ENCODE measurements at regions not wholly inside any gene's neighbourhood (a gene's known extent, or its start where the extent isn't known, plus 50 kb on each side); places are given as distances from the start of the nearest gene placed in this dataset.

DNA sequence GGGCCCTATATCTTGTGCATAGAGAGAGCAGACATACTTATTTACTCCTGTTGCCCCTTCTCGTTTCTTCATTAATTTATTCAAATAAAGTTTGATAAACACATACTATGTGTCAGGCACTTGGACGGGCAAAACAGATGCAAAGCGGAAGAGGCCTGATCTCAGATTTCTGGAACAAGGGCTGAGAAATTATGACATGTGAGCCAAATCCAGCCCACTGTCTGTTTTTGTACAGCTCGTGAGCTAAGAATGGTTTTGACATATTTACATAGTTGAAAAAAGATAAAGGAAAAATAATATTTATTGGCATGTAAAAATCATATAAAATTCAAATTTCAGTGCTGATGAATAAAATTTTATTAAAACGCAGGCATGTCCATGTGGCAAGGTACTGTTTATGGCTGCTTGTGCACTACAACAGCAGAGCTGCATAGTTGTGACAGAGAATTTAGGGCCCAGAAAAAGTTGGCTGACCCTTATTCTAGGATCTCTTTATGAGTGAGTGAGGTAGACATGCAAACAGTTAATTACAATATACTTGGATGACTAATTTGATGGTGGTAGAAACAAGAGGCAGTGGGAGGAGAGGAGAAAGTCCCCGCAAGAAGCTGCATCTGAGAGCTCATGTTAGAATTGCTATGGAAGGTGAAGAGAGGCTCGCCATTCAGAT lies 68.1 kb upstream of the ITPRID1 start:
- CTCF ChIA-PET = no interaction called here
- TF ChIP-seq, protein P1, sequence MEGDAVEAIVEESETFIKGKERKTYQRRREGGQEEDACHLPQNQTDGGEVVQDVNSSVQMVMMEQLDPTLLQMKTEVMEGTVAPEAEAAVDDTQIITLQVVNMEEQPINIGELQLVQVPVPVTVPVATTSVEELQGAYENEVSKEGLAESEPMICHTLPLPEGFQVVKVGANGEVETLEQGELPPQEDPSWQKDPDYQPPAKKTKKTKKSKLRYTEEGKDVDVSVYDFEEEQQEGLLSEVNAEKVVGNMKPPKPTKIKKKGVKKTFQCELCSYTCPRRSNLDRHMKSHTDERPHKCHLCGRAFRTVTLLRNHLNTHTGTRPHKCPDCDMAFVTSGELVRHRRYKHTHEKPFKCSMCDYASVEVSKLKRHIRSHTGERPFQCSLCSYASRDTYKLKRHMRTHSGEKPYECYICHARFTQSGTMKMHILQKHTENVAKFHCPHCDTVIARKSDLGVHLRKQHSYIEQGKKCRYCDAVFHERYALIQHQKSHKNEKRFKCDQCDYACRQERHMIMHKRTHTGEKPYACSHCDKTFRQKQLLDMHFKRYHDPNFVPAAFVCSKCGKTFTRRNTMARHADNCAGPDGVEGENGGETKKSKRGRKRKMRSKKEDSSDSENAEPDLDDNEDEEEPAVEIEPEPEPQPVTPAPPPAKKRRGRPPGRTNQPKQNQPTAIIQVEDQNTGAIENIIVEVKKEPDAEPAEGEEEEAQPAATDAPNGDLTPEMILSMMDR (IDR thresholded peaks at IDR 0.05; ENCODE audit: low read depth, low read length) = no peak
- POLR2A ChIA-PET = no interaction called here

DNA sequence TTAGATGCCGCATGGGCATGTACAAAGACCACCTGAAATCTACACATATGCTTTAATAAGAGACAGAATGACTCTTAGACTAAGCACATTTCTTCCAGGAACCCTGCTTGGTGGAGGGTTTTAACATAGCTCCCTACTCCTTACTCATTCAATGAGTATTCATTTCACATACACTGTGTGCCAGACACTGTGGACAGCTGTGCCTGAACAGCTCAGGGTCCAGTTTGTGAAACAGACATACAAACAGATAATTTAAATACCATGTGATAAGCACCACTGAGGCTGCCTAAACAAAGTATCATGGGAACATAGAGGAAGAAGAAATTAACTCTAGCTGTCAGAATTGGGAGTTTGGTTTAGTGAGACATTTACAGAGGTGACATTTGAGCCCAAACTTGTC lies 65.2 kb upstream of the ITPRID1 start:
- ChIA-PET POLR2A (no interaction called here), CTCF (interaction anchor here (0.9 kb wide), 1 partner anchor 288 kb away, joined by 3 read pairs; no protein-coding TSS in a partner anchor)
- TF ChIP-seq, protein P1 (IDR thresholded peaks at IDR 0.05; ENCODE audit: low read depth, low read length) = no peak
- no peak overlapping the region for H3K4me3 ChIP-seq (ENCODE audit: low read depth, low read length)
- no peak overlapping the region for H3K27ac ChIP-seq (ENCODE audit: low read depth, low read length)
- no peaks in the 10 kb centered on the region for H3K27me3 ChIP-seq (ENCODE audit: control insufficient read depth, insufficient read depth, low read length)
- H3K9me3 ChIP-seq (ENCODE audit: control insufficient read depth, insufficient read depth, low read length) = no peaks in the 10 kb centered on the region
- no peak for DNase-seq (ENCODE audit: low read depth, low spot score)

More for the DNA sequence above, 68.1 kb upstream of the ITPRID1 start:
- DNase-seq (ENCODE audit: low read depth, low spot score) = no peak
- H3K27me3 ChIP-seq (ENCODE audit: control insufficient read depth, insufficient read depth, low read length) = no peaks in the 10 kb centered on the region
- no peaks in the 10 kb centered on the region for H3K9me3 ChIP-seq (ENCODE audit: control insufficient read depth, insufficient read depth, low read length)
- no peak overlapping the region for H3K4me3 ChIP-seq (ENCODE audit: low read depth, low read length)
- H3K27ac ChIP-seq (ENCODE audit: low read depth, low read length) = no peak overlapping the region

DNA sequence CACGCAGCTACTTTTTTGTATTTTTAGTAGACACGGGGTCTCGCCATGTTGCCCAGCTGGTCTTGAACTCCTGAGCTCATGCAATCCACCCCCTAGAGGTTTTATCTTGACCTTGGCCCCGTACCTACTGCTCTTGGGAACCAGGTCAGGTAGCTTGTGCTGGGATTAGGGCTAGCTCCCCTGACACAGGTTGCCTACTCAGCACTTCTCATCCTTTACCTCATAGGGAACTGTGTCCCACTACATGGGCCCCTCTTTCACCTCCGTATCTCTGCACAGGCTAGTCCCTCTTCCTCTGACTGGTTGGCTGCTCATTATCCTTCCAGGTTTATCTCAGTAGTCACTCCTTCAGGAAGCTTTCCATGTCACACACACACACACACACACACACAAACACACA lies 58.0 kb upstream of the ITPRID1 start:
- ChIA-PET POLR2A (no interaction called here), CTCF (interaction anchor here (0.5 to 1.4 kb wide), 2 partner anchors 12 to 321 kb away, joined by 4 to 5 read pairs; no protein-coding TSS in a partner anchor)
- Histone ChIP-seq H3K9me3 (ENCODE audit: control insufficient read depth, insufficient read depth, low read length) (no peaks in the 10 kb centered on the region), H3K4me3 (ENCODE audit: low read depth, low read length) (no peak overlapping the region), H3K27me3 (ENCODE audit: control insufficient read depth, insufficient read depth, low read length) (no peaks in the 10 kb centered on the region), H3K27ac (ENCODE audit: low read depth, low read length) (no peak overlapping the region)
- TF ChIP-seq, protein P1 (IDR thresholded peaks at IDR 0.05; ENCODE audit: low read depth, low read length) = no peak
- no peak for DNase-seq (ENCODE audit: low read depth, low spot score)

DNA sequence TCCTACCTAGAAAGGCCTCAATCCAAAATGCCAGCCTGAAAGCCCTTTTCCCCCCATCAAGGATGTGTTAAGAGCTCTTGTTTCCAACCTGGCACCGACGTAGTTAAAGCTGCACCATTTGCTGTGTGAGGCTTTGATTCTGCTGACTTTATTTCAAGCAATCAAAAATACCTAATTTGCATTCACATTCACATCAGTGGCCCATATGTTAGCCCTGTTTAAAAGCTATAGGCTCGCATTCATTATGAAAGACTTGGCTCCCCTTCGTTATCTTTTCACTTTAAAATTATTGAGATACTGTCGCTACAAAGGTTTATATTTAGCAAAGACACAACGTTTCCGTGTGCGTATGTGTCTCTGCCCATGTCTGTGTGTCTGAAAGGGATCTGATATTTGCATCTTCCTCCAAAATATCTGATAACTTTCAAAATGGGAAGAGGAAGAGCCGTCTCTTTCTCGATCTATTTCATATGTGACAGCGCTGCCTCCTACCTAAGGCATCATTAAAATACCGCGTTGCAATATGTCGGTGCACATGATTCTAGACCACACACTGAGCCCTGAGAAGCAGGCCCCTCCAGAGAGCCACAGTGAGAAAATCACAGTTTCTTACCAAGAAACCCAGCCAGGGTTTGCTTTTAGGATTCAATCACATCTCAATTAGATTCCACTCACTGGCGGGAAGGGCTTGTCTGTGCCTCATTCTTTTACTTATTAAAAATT lies 57.1 kb upstream of the ITPRID1 start:
- TF ChIP-seq, protein P1 (IDR thresholded peaks at IDR 0.05; ENCODE audit: low read depth, low read length) = no peak
- Histone ChIP-seq H3K27ac (ENCODE audit: low read depth, low read length) (no peak overlapping the region), H3K9me3 (ENCODE audit: control insufficient read depth, insufficient read depth, low read length) (no peaks in the 10 kb centered on the region), H3K27me3 (ENCODE audit: control insufficient read depth, insufficient read depth, low read length) (no peaks in the 10 kb centered on the region), H3K4me3 (ENCODE audit: low read depth, low read length) (no peak overlapping the region)
- POLR2A ChIA-PET = no interaction called here
- CTCF ChIA-PET = no interaction called here
- no peak for DNase-seq (ENCODE audit: low read depth, low spot score)

DNA sequence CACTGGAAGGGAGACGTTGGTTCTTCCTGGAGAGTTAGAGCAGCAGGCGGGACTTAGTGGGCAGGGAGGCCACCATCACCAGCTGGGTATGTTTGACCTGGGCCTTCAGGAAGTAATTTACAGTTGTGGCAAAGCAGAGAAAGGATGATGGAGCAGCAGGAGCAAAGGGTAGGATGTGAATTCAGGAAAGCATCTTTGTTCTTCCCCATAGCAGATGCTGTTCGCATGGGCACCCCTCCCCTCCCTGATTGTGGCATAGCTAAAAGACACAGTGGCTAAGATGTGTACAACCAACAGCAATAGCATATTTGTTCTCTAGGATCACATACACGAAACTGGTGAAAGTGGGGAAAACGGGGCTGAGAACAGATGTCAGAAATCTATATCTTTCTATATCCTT lies 56.3 kb upstream of the ITPRID1 start:
- Histone ChIP-seq H3K9me3 (ENCODE audit: control insufficient read depth, insufficient read depth, low read length) (no peaks in the 10 kb centered on the region), H3K4me3 (ENCODE audit: low read depth, low read length) (no peak overlapping the region), H3K27ac (ENCODE audit: low read depth, low read length) (no peak overlapping the region), H3K27me3 (ENCODE audit: control insufficient read depth, insufficient read depth, low read length) (no peaks in the 10 kb centered on the region)
- ChIA-PET POLR2A (no interaction called here), CTCF (no interaction called here)
- TF ChIP-seq, protein P1 (IDR thresholded peaks at IDR 0.05; ENCODE audit: low read depth, low read length) = no peak
- no peak for DNase-seq (ENCODE audit: low read depth, low spot score)
